H1 (cell line): ENCODE measurements at regions not wholly inside any gene's neighbourhood (a gene's known extent, or its start where the extent isn't known, plus 50 kb on each side); places are given as distances from the start of the nearest gene placed in this dataset.

Source experiments
- CTCF ChIA-PET: fragments of 300-600 bp; sonication (Branson Sonifier 250); formaldehyde crosslinking; loops from one replicate; lab custom pipeline; 2021; ENCODE audit not compliant: partially characterized antibody; lab: Charles Lee
- POLR2A ChIA-PET: fragments of 300-600 bp; sonication (Branson Sonifier 250); formaldehyde crosslinking; loops from one replicate; lab custom pipeline; 2021; ENCODE audit warnings: inconsistent platforms; ENCODE audit not compliant: partially characterized antibody; lab: Charles Lee
- DNase-seq, 2 experiments: peaks; one replicate each; pipeline versions ENCODE4 v3.0.0 to v3.0.0-alpha.2; 2010 to 2022; ENCODE audit warnings: low spot score in 2 of 2, low read depth in 1 of 2, mixed read lengths in 1 of 2
- FAIRE-seq: peaks from 2 replicates; lab custom pipeline; 2011; peaks lifted over from hg19 to GRCh38; lab: Jason Lieb, UNC
- H2AFZ ChIP-seq: 2 replicates; pipeline ENCODE4 v1.8.1; 2012; ENCODE audit warnings: low read length, inconsistent platforms
- H2AK5ac ChIP-seq: 2 replicates; pipeline ENCODE4 v1.6.1; 2013; ENCODE audit warnings: low read depth, low read length
- H2BK120ac ChIP-seq: replicated peaks from 2 replicates; pipeline ENCODE3; 2013; ENCODE audit warnings: low read depth, low read length, inconsistent platforms
- H2BK12ac ChIP-seq: 2 replicates; pipeline ENCODE4 v1.6.1; 2013; ENCODE audit warnings: low read depth, low read length
- H2BK15ac ChIP-seq: 2 replicates; pipeline ENCODE4 v1.6.1; 2013; ENCODE audit warnings: low read length
- H2BK20ac ChIP-seq: 2 replicates; pipeline ENCODE4 v1.6.1; 2013; ENCODE audit warnings: low read length
- H2BK5ac ChIP-seq: 2 replicates; pipeline ENCODE4 v1.6.1; 2013; ENCODE audit warnings: low read depth, low read length
- H3K14ac ChIP-seq: 2 replicates; pipeline ENCODE4 v1.6.1; 2013; ENCODE audit warnings: inconsistent platforms; ENCODE audit not compliant: insufficient read length
- H3K18ac ChIP-seq: 2 replicates; pipeline ENCODE4 v1.6.1; 2013; ENCODE audit warnings: low read length; ENCODE audit errors: extremely low read depth
- H3K23ac ChIP-seq: 2 replicates; pipeline ENCODE4 v1.6.1; 2013; ENCODE audit warnings: inconsistent platforms; ENCODE audit not compliant: insufficient read length
- H3K23me2 ChIP-seq: 2 replicates; pipeline ENCODE4 v1.6.1; 2013; ENCODE audit warnings: low read depth, low read length
- H3K27ac ChIP-seq: 2 replicates; pipeline ENCODE4 v1.6.1; 2011; ENCODE audit warnings: low read depth, low read length, inconsistent platforms
- H3K27me3 ChIP-seq, 4 experiments: replicated peaks in 1 of 4; 1 replicate in 1 of 4; 2 replicates in 3 of 4; pipeline versions ENCODE4 v1.6.1 to v1.8.1; 2011 to 2013; ENCODE audit warnings: low read length in 3 of 4, mild to moderate bottlenecking in 3 of 4, inconsistent platforms in 2 of 4, mixed read lengths in 2 of 4, moderate library complexity in 1 of 4; ENCODE audit not compliant: control insufficient read depth in 3 of 4, insufficient read depth in 3 of 4; ENCODE audit errors: extremely low read depth in 1 of 4
- H3K36me3 ChIP-seq, 4 experiments: 2 replicates each; pipeline versions ENCODE4 v1.6.1 to v1.8.1; 2011 to 2013; ENCODE audit warnings: mild to moderate bottlenecking in 4 of 4, low read length in 3 of 4, moderate library complexity in 2 of 4, control low read depth in 1 of 4, inconsistent platforms in 1 of 4; ENCODE audit not compliant: insufficient read depth in 4 of 4, control insufficient read depth in 2 of 4
- H3K4ac ChIP-seq: replicated peaks from 2 replicates; pipeline ENCODE3; 2013; ENCODE audit warnings: low read length, low read depth, mixed read lengths, inconsistent platforms; ENCODE audit not compliant: insufficient read length
- H3K4me1 ChIP-seq, 4 experiments: replicated peaks in 1 of 4; 1 replicate in 1 of 4; 2 replicates in 3 of 4; pipeline versions ENCODE4 v1.6.1 to v1.8.1; 2011 to 2013; ENCODE audit warnings: low read length in 3 of 4, inconsistent platforms in 2 of 4, mixed read lengths in 1 of 4; ENCODE audit not compliant: insufficient read depth in 4 of 4, control insufficient read depth in 3 of 4
- H3K4me2 ChIP-seq, 2 experiments: 2 replicates each; pipeline versions ENCODE4 v1.6.1 to v1.8.1; 2011 to 2013; ENCODE audit warnings: low read depth in 2 of 2, low read length in 2 of 2, control low read depth in 1 of 2, inconsistent platforms in 1 of 2, mild to moderate bottlenecking in 1 of 2; ENCODE audit not compliant: insufficient read depth in 1 of 2
- H3K4me3 ChIP-seq, 4 experiments: fragments of 200-600, 300-600 bp in 1 of 4; sonication (generic), shearing (Covaris generic), sonication (Bioruptor Twin) in 1 of 4; 2 replicates each; pipeline versions ENCODE4 v1.5.1 to v1.8.1; 2011 to 2016; ENCODE audit warnings: low read length in 4 of 4, low read depth in 3 of 4, control low read depth in 2 of 4, inconsistent platforms in 2 of 4, mild to moderate bottlenecking in 2 of 4, mixed read lengths in 1 of 4, moderate library complexity in 1 of 4; ENCODE audit not compliant: insufficient read depth in 2 of 4; ENCODE audit errors: extremely low read depth in 1 of 4
- H3K56ac ChIP-seq: replicated peaks from 2 replicates; pipeline ENCODE3; 2013; ENCODE audit warnings: low read depth, mild to moderate bottlenecking, mixed read lengths, low read length, inconsistent platforms; ENCODE audit not compliant: insufficient read length
- H3K79me1 ChIP-seq: 2 replicates; pipeline ENCODE4 v1.6.1; 2013; ENCODE audit warnings: low read depth, low read length, control low read depth
- H3K79me2 ChIP-seq, 2 experiments: 2 replicates each; pipeline versions ENCODE4 v1.6.1 to v1.8.1; 2012 to 2013; ENCODE audit warnings: low read length in 2 of 2, mild to moderate bottlenecking in 2 of 2, inconsistent platforms in 1 of 2; ENCODE audit not compliant: insufficient read depth in 2 of 2, control insufficient read depth in 1 of 2
- H3K9ac ChIP-seq, 4 experiments: replicated peaks in 1 of 4; 1 replicate in 1 of 4; 2 replicates in 3 of 4; pipeline versions ENCODE4 v1.6.1 to v1.8.1; 2011 to 2013; ENCODE audit warnings: low read depth in 3 of 4, low read length in 3 of 4, control low read depth in 2 of 4, mild to moderate bottlenecking in 2 of 4, moderate library complexity in 2 of 4, inconsistent platforms in 1 of 4; ENCODE audit errors: extremely low read depth in 1 of 4
- H3K9me3 ChIP-seq, 2 experiments: 2 replicates each; pipeline versions ENCODE4 v1.6.1 to v1.8.1; 2012 to 2013; ENCODE audit warnings: mild to moderate bottlenecking in 2 of 2, moderate library complexity in 2 of 2, control low read depth in 1 of 2, inconsistent platforms in 1 of 2, low read depth in 1 of 2, low read length in 1 of 2, mixed read lengths in 1 of 2; ENCODE audit not compliant: insufficient read depth in 2 of 2
- H4K20me1 ChIP-seq, 2 experiments: replicated peaks in 1 of 2; 2 replicates each; pipeline versions ENCODE3 to v1.8.1; 2011 to 2013; ENCODE audit warnings: inconsistent platforms in 2 of 2, low read length in 2 of 2, mild to moderate bottlenecking in 1 of 2; ENCODE audit not compliant: insufficient read depth in 2 of 2, control insufficient read depth in 1 of 2
- H4K5ac ChIP-seq: 2 replicates; pipeline ENCODE4 v1.6.1; 2013; ENCODE audit warnings: low read length, low read depth, mixed read lengths, inconsistent platforms; ENCODE audit not compliant: insufficient read length
- H4K8ac ChIP-seq: 2 replicates; pipeline ENCODE4 v1.8.0; 2013; ENCODE audit warnings: mild to moderate bottlenecking, moderate library complexity, low read length, inconsistent platforms; ENCODE audit not compliant: insufficient read depth; ENCODE audit errors: extremely low read depth
- H4K91ac ChIP-seq: replicated peaks from 2 replicates; pipeline ENCODE3; 2013; ENCODE audit warnings: low read length, mixed read lengths, inconsistent platforms; ENCODE audit not compliant: insufficient read length
- ASH2L ChIP-seq: fragments of 200-600, 300-600 bp; sonication (generic); IDR thresholded peaks from one replicate; pipeline ENCODE4 v1.7.1; 2017; ENCODE audit warnings: low read length
- ATF2 ChIP-seq: IDR thresholded peaks from 2 replicates; pipeline ENCODE4 v1.6.1; 2012; ENCODE audit warnings: low read length, inconsistent platforms
- EZH2 ChIP-seq: fragments of 200-600 bp; sonication (generic); IDR thresholded peaks from 2 replicates; pipeline ENCODE4 v1.7.1; 2012; ENCODE audit warnings: low read depth, mild to moderate bottlenecking, moderate library complexity, low read length, inconsistent platforms; ENCODE audit not compliant: severe bottlenecking
- FOSL1 ChIP-seq: IDR thresholded peaks from 2 replicates; pipeline ENCODE4 v1.6.1; 2011; ENCODE audit warnings: mild to moderate bottlenecking, low read depth, low read length, moderate library complexity; ENCODE audit not compliant: insufficient read depth
- HDAC2 ChIP-seq, 2 experiments: fragments of 300-600 bp in 1 of 2; sonication (generic) in 1 of 2; IDR thresholded peaks; 2 replicates each; pipeline ENCODE4 v1.6.1; 2011 to 2012; ENCODE audit warnings: low read depth in 2 of 2, low read length in 2 of 2, mild to moderate bottlenecking in 2 of 2, moderate library complexity in 2 of 2, borderline replicate concordance in 1 of 2, inconsistent platforms in 1 of 2
- JUND ChIP-seq: IDR thresholded peaks from 2 replicates; pipeline ENCODE4 v1.6.1; 2011; ENCODE audit warnings: mild to moderate bottlenecking, improper control_type of control experiment, low read length
- POLR2AphosphoS5 ChIP-seq: IDR thresholded peaks from 2 replicates; pipeline ENCODE4 v1.6.1; 2011; ENCODE audit warnings: low read depth, low read length
- RFX5 ChIP-seq: IDR thresholded peaks from 2 replicates; pipeline ENCODE4 v1.6.1; 2011; ENCODE audit warnings: low read depth, low read length, improper control_type of control experiment, borderline replicate concordance
- SIX5 ChIP-seq: IDR thresholded peaks from 2 replicates; pipeline ENCODE4 v1.6.1; 2011; ENCODE audit warnings: mild to moderate bottlenecking, low read depth, low read length
- USF2 ChIP-seq: IDR thresholded peaks from 2 replicates; pipeline ENCODE4 v1.6.1; 2011; ENCODE audit warnings: low read length, improper control_type of control experiment
- YY1 ChIP-seq: IDR thresholded peaks from 2 replicates; pipeline ENCODE4 v1.6.1; 2011; ENCODE audit warnings: low read depth, mild to moderate bottlenecking, low read length
- ZNF274 ChIP-seq: IDR thresholded peaks from 2 replicates; pipeline ENCODE4 v1.7.0; 2012; ENCODE audit warnings: low read length, borderline replicate concordance; ENCODE audit errors: extremely low read depth
- WGBS, 2 experiments: shearing (Covaris generic) in 1 of 2; methylation state at CpG; one replicate each; pipeline versions ENCODE4 v1.1.6 to v1.1.7; 2013 to 2015; ENCODE audit warnings: low lambda C conversion rate in 2 of 2, mixed read lengths in 2 of 2, inconsistent platforms in 1 of 2, low coverage in 1 of 2, missing lambda C conversion rate in 1 of 2; ENCODE audit not compliant: insufficient replicate concordance in 2 of 2, insufficient coverage in 1 of 2, insufficient read length in 1 of 2; ENCODE audit errors: extremely low coverage in 1 of 2, missing lambda C conversion rate in 1 of 2; 5-methylcytosine and 5-hydroxymethylcytosine counted together

DNA sequence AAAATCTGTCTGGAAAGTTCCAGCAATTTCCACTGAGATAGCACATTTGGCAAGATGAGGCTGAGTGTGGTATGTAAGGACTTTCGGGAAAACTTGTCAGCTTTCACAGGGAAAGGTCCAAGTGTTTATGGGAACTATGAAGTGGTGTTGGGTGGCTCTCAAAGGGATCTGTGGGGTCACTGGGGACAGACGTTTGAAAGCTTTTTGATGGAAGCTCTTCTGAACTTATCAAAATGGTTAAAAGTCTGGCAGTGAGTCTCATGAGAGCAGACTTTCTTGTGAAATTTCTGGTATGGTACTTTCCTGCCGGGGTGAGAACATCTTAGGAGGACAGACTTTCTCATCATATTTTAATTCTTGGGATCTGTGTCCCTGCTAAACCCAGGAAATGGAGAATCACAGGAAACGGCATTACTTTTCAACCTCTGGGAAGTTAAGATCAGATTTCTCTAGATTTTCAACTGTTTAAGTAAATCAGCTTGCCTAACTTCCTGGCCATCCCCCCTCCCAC is 546.3 kb upstream of the ZEB2 start:
- H2BK5ac ChIP-seq, result no peak overlapping the region
- no peaks in the 10 kb centered on the region for H3K79me2 ChIP-seq
- H3K9me3 ChIP-seq, result no peaks in the 10 kb centered on the region
- H3K36me3 ChIP-seq, result no peaks in the 10 kb centered on the region
- H3K27ac ChIP-seq, result no peak overlapping the region
- H2AK5ac ChIP-seq, result no peak overlapping the region
- H3K18ac ChIP-seq, result no peak overlapping the region
- no peak overlapping the region for H4K91ac ChIP-seq
- no peak overlapping the region for H4K5ac ChIP-seq
- H2BK12ac ChIP-seq, result no peak overlapping the region
- no peak for DNase-seq
- ChIA-PET CTCF (interaction anchor here (1.4 to 1.5 kb wide), 2 partner anchors 11 to 30 kb away, joined by 3 to 4 read pairs; no protein-coding TSS in a partner anchor), POLR2A (no interaction called here)
- H3K4me1 ChIP-seq, result no peaks in the 10 kb centered on the region
- no peak overlapping the region for H3K4me2 ChIP-seq
- H2BK15ac ChIP-seq, result no peak overlapping the region
- H4K8ac ChIP-seq, result no peak overlapping the region
- H3K4ac ChIP-seq, result no peak overlapping the region
- H3K56ac ChIP-seq, result no peak overlapping the region
- H3K23me2 ChIP-seq, result no peaks in the 10 kb centered on the region
- no peak overlapping the region for H3K23ac ChIP-seq
- no peak overlapping the region for H3K14ac ChIP-seq
- FAIRE-seq, result no peak
- 86% methylated on average over 4 of the region's 4 CpGs; no CpG with 5 or more reads in 1 of the 2 experiments for WGBS, 2 experiments
- H2BK120ac ChIP-seq, result no peak overlapping the region
- H3K9ac ChIP-seq, result no peak overlapping the region
- H3K4me3 ChIP-seq, result no peak overlapping the region
- H2AFZ ChIP-seq, result no peak overlapping the region
- H3K79me1 ChIP-seq, result no peaks in the 10 kb centered on the region
- no peaks in the 10 kb centered on the region for H4K20me1 ChIP-seq
- no peaks in the 10 kb centered on the region for H3K27me3 ChIP-seq
- H2BK20ac ChIP-seq, result no peak overlapping the region
- no peak for TF ChIP-seq ASH2L
- TF ChIP-seq SIX5, result no peak
- TF ChIP-seq HDAC2 (IDR thresholded peaks at IDR 0.05; ENCODE audit: borderline replicate concordance in 1 of 2, low read depth in 2 of 2, low read length in 2 of 2), result no peak
- no peak for TF ChIP-seq ATF2
- no peak for TF ChIP-seq RFX5
- no peak for TF ChIP-seq FOSL1
- no peak for TF ChIP-seq YY1
- no peak for TF ChIP-seq EZH2
- TF ChIP-seq ZNF274, result no peak
- TF ChIP-seq JUND, result no peak
- no peak for TF ChIP-seq POLR2AphosphoS5
- TF ChIP-seq USF2, result no peak
